GM12864 (cell line): ENCODE measurements at regions not wholly inside any gene's neighbourhood (a gene's known extent, or its start where the extent isn't known, plus 50 kb on each side); places are given as distances from the start of the nearest gene placed in this dataset.

Experiments used
- DNase-seq: peaks from one replicate; pipeline ENCODE4 v3.0.0-alpha.2; 2011; ENCODE audit warnings: low read depth
- H3K4me3 ChIP-seq: 2 replicates; pipeline ENCODE4 v1.5.1; 2011; ENCODE audit warnings: mild to moderate bottlenecking, low read depth, low read length, control low read depth
- TF ChIP-seq, protein P1 (sequence below): IDR thresholded peaks from 2 replicates; pipeline ENCODE4 v1.5.1; 2011; ENCODE audit warnings: low read depth, mild to moderate bottlenecking, moderate library complexity, low read length, control low read depth, inconsistent platforms; ENCODE audit errors: missing control alignments

DNA sequence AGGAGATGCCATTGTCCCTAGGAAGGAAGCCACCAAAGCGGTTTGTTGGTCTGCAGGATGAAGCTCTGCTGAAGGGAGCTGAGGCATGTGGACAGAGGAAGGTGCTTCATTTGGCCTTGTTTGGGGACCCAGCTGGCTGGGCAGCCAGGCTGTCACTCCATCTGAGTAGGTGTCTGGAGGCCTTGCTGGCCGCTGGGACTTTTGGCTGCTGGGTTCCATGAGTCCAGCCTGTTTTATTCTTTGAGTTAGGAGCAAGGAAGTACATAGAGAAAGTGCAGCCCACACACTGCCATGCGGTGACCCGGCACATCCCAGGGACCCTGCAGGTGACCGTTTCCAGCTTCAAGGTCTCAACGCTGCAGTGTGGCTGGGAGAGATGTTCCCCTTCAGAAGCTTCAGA is 251.2 kb upstream of the IRX4 start:
- TF ChIP-seq, protein P1, sequence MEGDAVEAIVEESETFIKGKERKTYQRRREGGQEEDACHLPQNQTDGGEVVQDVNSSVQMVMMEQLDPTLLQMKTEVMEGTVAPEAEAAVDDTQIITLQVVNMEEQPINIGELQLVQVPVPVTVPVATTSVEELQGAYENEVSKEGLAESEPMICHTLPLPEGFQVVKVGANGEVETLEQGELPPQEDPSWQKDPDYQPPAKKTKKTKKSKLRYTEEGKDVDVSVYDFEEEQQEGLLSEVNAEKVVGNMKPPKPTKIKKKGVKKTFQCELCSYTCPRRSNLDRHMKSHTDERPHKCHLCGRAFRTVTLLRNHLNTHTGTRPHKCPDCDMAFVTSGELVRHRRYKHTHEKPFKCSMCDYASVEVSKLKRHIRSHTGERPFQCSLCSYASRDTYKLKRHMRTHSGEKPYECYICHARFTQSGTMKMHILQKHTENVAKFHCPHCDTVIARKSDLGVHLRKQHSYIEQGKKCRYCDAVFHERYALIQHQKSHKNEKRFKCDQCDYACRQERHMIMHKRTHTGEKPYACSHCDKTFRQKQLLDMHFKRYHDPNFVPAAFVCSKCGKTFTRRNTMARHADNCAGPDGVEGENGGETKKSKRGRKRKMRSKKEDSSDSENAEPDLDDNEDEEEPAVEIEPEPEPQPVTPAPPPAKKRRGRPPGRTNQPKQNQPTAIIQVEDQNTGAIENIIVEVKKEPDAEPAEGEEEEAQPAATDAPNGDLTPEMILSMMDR, result no peak
- no peak for DNase-seq
- H3K4me3 ChIP-seq, result no peak overlapping the region

DNA sequence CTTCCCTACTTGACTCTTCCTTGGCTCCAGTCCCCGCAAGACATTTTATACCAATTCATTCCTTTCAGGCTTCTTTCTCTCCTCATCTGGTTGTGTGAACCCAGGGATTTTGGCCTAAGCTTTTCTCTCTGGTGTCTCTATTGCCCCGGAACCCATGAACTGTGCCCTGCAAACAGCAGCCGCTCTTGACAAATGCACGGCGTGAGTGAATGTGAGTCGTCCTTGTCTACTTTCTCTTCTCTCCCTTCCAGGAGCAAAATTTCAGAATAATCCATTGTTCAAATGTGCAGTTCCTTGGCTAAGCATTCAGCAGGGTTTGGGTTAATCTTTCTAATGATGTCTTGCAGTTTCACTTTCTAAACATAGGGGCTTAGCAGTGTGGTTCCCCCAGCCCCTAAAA is 250.4 kb upstream of the IRX4 start:
- TF ChIP-seq, protein P1, result no peak
- no peak overlapping the region for H3K4me3 ChIP-seq
- no peak for DNase-seq

DNA sequence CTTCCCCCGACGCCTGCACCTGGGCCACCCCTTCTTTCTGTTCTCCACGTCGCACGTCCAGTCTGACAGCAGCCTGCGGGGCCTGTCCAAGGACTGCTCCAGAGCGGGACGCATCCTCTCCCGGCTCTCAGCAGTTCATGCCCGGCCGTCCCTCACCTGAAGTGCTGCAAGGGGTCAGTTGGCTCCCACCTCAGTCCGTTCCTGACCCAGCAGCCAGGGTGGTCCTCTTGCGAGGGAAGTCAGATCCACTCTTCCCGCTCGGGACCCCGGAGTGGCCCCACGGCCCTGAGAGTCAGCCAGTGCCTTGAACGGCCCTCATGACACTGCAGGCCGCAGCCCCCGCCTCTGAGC is 249.7 kb upstream of the IRX4 start:
- H3K4me3 ChIP-seq, result no peak overlapping the region
- TF ChIP-seq, protein P1, result no peak
- DNase-seq, result no peak

DNA sequence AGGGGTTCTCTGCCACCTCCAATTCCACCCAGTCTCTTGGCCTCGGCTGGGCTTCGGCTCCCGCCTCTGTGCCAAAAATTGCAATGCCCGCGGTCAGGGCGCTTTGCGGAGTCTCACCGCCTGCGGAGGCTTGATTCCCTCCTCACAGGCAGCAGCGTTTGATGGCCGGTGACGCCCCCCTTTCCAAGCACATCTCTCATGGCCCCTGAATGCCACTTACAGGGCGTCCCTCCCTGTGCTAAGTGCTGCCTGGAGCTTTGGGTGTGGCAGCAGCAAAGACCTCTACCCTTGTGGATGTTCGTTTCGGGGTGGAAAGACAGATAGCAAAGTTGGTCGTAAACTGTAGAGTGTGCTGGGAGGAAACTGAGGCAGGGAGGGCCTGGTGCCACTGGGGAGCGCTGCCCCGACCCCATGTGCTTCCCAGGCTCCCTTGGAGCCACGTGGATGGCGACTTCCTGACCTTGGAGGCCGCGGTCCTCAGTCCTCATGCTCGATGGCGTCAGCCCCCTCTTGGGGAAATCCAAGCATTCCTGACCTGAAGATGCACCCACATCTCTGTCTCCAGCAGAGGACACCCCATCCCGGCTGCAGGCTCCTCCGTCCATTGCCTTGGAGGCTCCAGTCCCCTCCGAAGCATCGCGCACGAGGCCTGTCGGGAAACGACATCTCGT is 249.2 kb upstream of the IRX4 start:
- TF ChIP-seq, protein P1, result no peak
- H3K4me3 ChIP-seq, result no peak overlapping the region
- DNase-seq, result no peak

DNA sequence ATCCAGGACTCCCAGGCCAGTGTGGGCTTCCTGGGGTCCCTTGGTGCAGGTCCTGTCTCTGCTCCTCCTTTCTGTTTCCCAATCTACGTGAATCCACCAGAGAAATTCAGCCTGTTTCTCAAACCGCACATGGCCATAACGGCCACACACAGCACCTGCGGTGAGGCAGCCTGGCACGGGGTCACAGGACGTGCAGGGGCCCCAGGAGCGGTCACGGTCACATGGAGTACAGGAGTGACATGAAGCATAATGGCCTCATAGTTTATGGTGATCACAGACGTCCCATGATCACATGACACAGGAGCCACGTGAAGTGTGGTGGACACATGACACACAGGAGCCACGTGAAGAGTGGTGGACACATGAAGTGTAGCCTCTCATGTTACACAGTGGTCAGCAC is 248.5 kb upstream of the IRX4 start:
- TF ChIP-seq, protein P1, result no peak
- no peak for DNase-seq
- H3K4me3 ChIP-seq, result no peak overlapping the region

DNA sequence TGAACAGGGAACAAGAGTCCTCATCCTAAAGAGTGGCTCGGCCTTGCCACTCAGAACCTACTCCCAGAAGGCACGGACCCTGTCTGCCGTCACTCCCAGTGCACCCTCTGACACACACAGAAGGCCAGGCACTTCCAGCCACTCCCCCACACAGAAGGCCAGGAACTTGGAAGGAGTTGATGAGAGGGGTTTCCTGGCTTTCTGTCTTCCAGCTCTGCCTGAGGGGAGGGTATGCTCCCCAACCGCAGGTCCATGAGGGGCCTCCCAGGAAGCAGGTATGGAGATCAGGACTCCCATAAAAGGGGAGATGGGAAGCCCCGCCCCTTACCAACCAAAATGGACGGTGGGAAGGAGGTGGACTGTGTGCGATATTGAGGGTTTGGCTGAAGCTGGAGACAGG is 247.6 kb upstream of the IRX4 start:
- TF ChIP-seq, protein P1, result no peak
- DNase-seq, result no peak
- no peak overlapping the region for H3K4me3 ChIP-seq

DNA sequence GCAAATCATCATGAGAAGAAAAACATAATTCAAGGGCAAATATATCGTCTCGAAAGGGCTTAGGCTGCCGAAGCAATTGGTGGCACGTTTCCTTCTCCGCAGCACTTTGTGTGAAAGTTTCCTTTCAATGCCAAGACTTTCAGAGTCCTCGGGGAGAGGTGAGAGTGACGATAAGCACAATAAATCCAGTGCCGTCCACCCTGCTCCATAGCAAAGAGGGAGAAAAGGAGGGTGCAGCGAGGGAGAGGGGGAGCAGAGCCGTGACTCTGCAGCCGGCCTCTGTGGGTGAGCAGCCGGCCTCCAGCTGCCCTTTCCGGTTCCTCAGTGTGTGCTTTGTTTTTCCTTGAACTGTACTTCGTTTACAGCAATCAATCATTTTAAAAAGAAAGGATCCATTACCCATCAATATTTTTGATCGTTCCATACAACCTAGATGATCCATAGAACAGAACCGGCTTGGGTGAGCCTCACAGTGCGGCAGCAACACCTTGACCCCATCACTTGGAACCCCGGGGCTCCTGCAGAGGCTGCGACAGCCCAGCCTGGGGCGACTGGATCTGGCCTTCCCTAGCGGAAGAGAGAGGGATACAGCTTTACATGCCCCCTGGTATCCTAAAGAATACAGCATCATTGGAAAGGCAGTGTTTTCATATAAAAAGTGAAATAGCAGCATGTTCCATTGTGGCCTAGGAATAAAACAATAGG is 247.0 kb upstream of the IRX4 start:
- DNase-seq, result no peak
- TF ChIP-seq, protein P1, result no peak
- no peak overlapping the region for H3K4me3 ChIP-seq
